Naive thymus-derived CD4-positive, alpha-beta T cell (primary cell): ENCODE measurements at regions not wholly inside any gene's neighbourhood (a gene's known extent, or its start where the extent isn't known, plus 50 kb on each side); places are given as distances from the start of the nearest gene placed in this dataset.

ENCODE experiments used
- ATAC-seq: fragments of 150-1000 bp; cut with Tn5 transposase; 2 replicates; pipeline ENCODE4 v1.10.0; 2021; ENCODE audit warnings: mild to moderate bottlenecking, moderate library complexity
- CTCF ChIA-PET: fragments of 350-600 bp; sonication (Branson Sonifier 250); formaldehyde crosslinking; loops from one replicate; lab custom pipeline; 2021; ENCODE audit warnings: antibody characterized with exemption; lab: Charles Lee
- POLR2A ChIA-PET: fragments of 350-600 bp; sonication (Branson Sonifier 250); formaldehyde crosslinking; loops from one replicate; lab custom pipeline; 2021; ENCODE audit warnings: antibody characterized with exemption, inconsistent platforms; lab: Charles Lee
- DNase-seq, 9 donors: peaks; one replicate each; pipeline versions ENCODE4 v3.0.0 to v3.0.0-alpha.2; 2020 to 2022; ENCODE audit warnings: mixed read lengths in 1 of 9
- H3K27ac ChIP-seq: one replicate; pipeline ENCODE4 v1.7.0; 2013; ENCODE audit warnings: mild to moderate bottlenecking, low read depth, low read length, moderate library complexity
- H3K27me3 ChIP-seq, 2 donors: one replicate each; pipeline ENCODE4 v1.7.0; 2013; ENCODE audit warnings: low read length in 2 of 2, mild to moderate bottlenecking in 2 of 2, moderate library complexity in 2 of 2; ENCODE audit not compliant: control insufficient read depth in 2 of 2, insufficient read depth in 2 of 2
- H3K36me3 ChIP-seq, 3 experiments: 1 replicate in 2 of 3; 2 replicates in 1 of 3; pipeline ENCODE4 v1.7.0; 2013; ENCODE audit warnings: low read length in 3 of 3, mild to moderate bottlenecking in 3 of 3, moderate library complexity in 1 of 3; ENCODE audit not compliant: insufficient read depth in 3 of 3, control insufficient read depth in 2 of 3
- H3K4me1 ChIP-seq, 2 donors: one replicate each; pipeline ENCODE4 v1.7.0; 2013; ENCODE audit warnings: low read length in 2 of 2, mild to moderate bottlenecking in 2 of 2, moderate library complexity in 1 of 2; ENCODE audit not compliant: control insufficient read depth in 2 of 2, insufficient read depth in 2 of 2
- H3K4me3 ChIP-seq: 2 replicates; pipeline ENCODE4 v1.7.0; 2013; ENCODE audit warnings: mild to moderate bottlenecking, low read length
- H3K9me3 ChIP-seq, 3 experiments: 1 replicate in 2 of 3; 2 replicates in 1 of 3; pipeline ENCODE4 v1.7.0; 2013; ENCODE audit warnings: low read length in 3 of 3; ENCODE audit not compliant: control insufficient read depth in 2 of 3
- H3K27ac Mint-ChIP-seq, 9 donors: one replicate each; pipeline ENCODE4 v1.8.0; 2020 to 2022; ENCODE audit warnings: mixed read lengths in 9 of 9, mild to moderate bottlenecking in 8 of 9, moderate library complexity in 5 of 9, inconsistent platforms in 2 of 9
- H3K27me3 Mint-ChIP-seq, 5 donors: one replicate each; pipeline ENCODE4 v1.8.0; 2021 to 2022; ENCODE audit warnings: mixed read lengths in 5 of 5, mild to moderate bottlenecking in 1 of 5
- H3K36me3 Mint-ChIP-seq, 5 donors: one replicate each; pipeline ENCODE4 v1.8.0; 2020 to 2022; ENCODE audit warnings: mixed read lengths in 5 of 5, mild to moderate bottlenecking in 3 of 5, inconsistent platforms in 1 of 5
- H3K4me1 Mint-ChIP-seq, 7 donors: one replicate each; pipeline ENCODE4 v1.8.0; 2020 to 2022; ENCODE audit warnings: mixed read lengths in 7 of 7, mild to moderate bottlenecking in 3 of 7, inconsistent platforms in 1 of 7
- H3K4me3 Mint-ChIP-seq, 10 donors: one replicate each; pipeline ENCODE4 v1.8.0; 2020 to 2022; ENCODE audit warnings: mild to moderate bottlenecking in 10 of 10, mixed read lengths in 10 of 10, moderate library complexity in 6 of 10, inconsistent platforms in 2 of 10
- H3K9me3 Mint-ChIP-seq, 11 donors: one replicate each; pipeline ENCODE4 v1.8.0; 2020 to 2022; ENCODE audit warnings: mixed read lengths in 11 of 11, mild to moderate bottlenecking in 4 of 11, inconsistent platforms in 1 of 11, moderate library complexity in 1 of 11
- intact Hi-C, 2 donors: fragments of 100-400 bp; cut with micrococcal nuclease; formaldehyde crosslinking; loops; one replicate each; pipeline ENCODE4 v1.15.1; 2023

DNA sequence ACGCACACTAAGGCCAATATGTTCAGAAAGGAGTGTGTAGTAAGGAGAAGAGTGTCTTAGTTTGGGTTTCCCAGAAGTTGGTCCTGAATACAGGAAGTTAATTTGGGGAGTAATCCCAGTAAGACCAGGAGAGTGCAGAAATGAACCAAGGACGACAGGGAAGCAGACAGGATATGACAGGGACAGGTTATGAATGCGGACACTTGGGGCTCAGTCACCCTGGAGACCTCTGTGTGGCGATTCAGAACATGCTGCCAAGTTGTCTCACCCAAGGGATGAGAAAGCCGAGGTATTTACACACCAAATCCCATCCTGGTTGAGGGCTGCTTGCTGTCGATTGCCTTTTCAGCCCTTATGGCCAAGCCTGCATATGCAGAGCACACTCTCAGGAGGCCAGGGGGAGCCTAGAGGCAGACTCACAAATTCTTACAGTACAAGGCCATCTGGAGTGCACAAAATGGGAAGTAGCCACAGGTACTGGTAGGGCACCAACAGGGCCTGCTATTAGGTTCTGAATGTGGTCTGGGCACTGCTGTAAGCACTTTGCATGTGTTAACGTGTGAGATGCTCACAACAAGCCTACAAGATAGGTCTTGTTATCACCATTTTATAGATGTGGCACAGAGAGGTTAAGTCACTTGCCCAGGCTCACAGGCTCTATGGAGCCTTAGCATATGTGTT is 233.1 kb upstream of the ANKRD55 start:
- DNase-seq, result no peak
- no peaks in the 10 kb centered on the region for H3K4me1 ChIP-seq
- CTCF ChIA-PET, result interaction anchor here (1.1 kb wide), 1 partner anchor 196 kb away, joined by 3 read pairs; no protein-coding TSS in a partner anchor

DNA sequence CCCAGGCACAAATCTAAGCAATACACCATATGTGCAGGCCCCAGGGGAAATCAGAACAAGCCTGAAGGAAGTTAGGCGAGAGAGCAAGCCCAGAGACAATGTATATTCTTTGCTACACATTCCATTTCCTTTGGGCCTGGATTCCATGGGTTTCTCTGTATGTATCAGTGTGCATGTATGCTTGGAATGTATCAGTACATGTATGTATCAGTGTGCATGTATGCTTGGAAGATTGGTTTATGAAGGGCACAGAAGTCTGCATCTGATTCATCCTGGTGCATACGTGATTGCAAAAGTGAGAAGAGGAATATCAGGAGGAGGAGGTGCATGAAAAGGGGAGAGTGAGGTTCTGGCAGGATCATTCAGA is 232.6 kb upstream of the ANKRD55 start:
- Mint-ChIP-seq H3K36me3 (peaks cover 0 to 2% (median 0%) of the 10 kb centered on the region in 5 donors), H3K4me3 (no peak overlapping the region), H3K27me3 (peaks cover 0 to 16% (median 0%) of the 10 kb centered on the region in 5 donors), H3K27ac (no peak overlapping the region), H3K9me3 (no peaks in the 10 kb centered on the region), H3K4me1 (peaks cover 0 to 10% (median 0%) of the 10 kb centered on the region in 7 donors)
- ChIA-PET CTCF (no interaction called here), POLR2A (no interaction called here)
- no peak overlapping the region for H3K27ac ChIP-seq
- ATAC-seq (no peak), DNase-seq (no peak)
- H3K4me3 ChIP-seq, result no peak overlapping the region
- H3K27me3 ChIP-seq, result no peaks in the 10 kb centered on the region
- H3K36me3 ChIP-seq, result no peaks in the 10 kb centered on the region
- intact Hi-C loops, result no loop called here
- H3K9me3 ChIP-seq, result no peaks in the 10 kb centered on the region
- H3K4me1 ChIP-seq, result no peaks in the 10 kb centered on the region

More for the DNA sequence above, 233.1 kb upstream of the ANKRD55 start:
- peaks cover 0 to 10% (median 0%) of the 10 kb centered on the region in 7 donors for H3K4me1 Mint-ChIP-seq
- H3K36me3 ChIP-seq, result no peaks in the 10 kb centered on the region
- POLR2A ChIA-PET, result interaction anchor here (1.5 kb wide), 1 partner anchor 11 kb away, joined by 13 read pairs; no protein-coding TSS in a partner anchor
- ATAC-seq, result no peak
- no peak overlapping the region for H3K4me3 ChIP-seq
- H3K9me3 Mint-ChIP-seq, result no peaks in the 10 kb centered on the region
- intact Hi-C loops, result no loop called here
- H3K9me3 ChIP-seq, result no peaks in the 10 kb centered on the region
- no peak overlapping the region for H3K27ac ChIP-seq
- no peak overlapping the region for H3K27ac Mint-ChIP-seq
- H3K27me3 ChIP-seq, result no peaks in the 10 kb centered on the region
- peaks cover 0 to 15% (median 0%) of the 10 kb centered on the region in 5 donors for H3K27me3 Mint-ChIP-seq
- H3K4me3 Mint-ChIP-seq, result no peak overlapping the region
- peaks cover 0 to 2% (median 0%) of the 10 kb centered on the region in 5 donors for H3K36me3 Mint-ChIP-seq

DNA sequence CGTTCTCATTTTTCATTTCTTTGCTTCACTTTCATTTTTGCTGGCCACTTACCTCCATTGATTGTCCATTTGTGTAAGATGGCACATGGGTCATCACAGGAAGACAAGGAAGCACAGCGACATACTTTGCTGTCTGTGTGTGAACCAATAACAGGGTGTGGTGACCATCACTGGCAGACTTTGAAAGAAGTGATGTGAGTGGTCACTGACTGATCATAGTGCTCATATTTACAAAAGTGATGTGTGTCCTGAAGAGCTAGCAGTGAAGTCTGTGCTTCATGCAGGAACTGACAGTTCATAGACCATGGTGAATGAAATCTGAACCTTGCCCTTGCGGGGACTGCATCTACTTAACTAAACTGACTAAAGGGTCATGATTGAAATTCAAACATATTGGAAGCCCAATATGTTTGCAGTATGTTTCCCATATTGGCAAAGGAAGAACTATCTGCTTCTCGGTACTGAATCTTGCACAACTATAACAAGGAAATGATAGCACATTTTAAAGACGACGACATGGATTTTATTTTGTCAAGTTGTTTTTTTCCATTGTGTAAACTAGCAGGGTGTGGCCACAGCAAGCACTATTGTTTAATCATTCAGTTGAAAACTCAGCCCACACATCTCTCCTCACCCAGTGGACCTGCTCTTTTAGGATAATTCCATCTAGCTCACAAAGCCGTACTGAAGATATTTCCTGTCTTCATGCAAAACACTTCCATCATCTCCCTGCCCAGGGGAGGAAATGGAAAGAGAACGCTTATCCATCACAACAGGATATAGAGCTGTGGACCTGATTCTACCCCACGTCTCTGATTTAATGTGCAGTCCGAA is 232.0 kb upstream of the ANKRD55 start:
- H3K27me3 Mint-ChIP-seq, result peaks cover 0 to 16% (median 0%) of the 10 kb centered on the region in 5 donors
- intact Hi-C loops, result no loop called here
- Histone ChIP-seq H3K27ac (no peak overlapping the region), H3K9me3 (no peaks in the 10 kb centered on the region), H3K4me3 (no peak overlapping the region), H3K36me3 (no peaks in the 10 kb centered on the region), H3K4me1 (no peaks in the 10 kb centered on the region), H3K27me3 (no peaks in the 10 kb centered on the region)
- no peak overlapping the region for H3K4me3 Mint-ChIP-seq
- H3K36me3 Mint-ChIP-seq, result peaks cover 0 to 2% (median 0%) of the 10 kb centered on the region in 5 donors
- ATAC-seq (peak; percentile 37), DNase-seq (no peak)
- no peaks in the 10 kb centered on the region for H3K9me3 Mint-ChIP-seq
- ChIA-PET POLR2A (interaction anchor here (0.5 kb wide), 1 partner anchor 559 kb away, joined by 3 read pairs; no protein-coding TSS in a partner anchor), CTCF (no interaction called here)
- no peak overlapping the region for H3K27ac Mint-ChIP-seq
- H3K4me1 Mint-ChIP-seq, result peaks cover 0 to 10% (median 0%) of the 10 kb centered on the region in 7 donors

DNA sequence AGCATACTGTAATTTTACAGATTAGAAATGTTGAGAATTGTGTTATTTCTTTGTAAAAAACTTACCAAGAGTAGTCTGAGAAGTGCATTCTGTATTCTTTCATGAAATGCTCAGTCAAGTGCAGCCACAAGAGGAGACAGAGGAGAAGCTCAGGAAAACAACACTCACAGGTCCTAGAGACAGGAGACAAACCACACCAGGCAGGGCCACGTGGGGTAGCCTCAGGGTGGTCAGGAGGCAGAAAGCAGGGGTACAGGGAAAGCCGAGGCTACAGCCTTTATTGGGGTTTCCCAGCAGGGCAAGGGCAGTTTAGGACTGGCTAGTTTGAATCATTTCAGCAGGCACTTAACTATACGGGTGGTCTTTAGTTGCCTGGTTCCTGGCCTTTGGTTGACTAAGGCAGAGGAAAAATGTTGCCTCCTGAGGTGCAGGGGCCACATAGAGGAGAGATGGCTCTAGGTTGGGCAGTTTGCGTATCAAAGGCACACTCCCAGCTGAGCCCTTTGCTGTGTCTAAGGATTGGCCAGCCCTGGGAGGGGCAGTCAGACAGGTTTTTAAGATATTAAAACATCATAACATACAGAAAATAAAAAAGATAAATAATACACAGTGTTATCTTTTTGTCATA is 230.9 kb upstream of the ANKRD55 start:
- intact Hi-C loops, result no loop called here
- Histone ChIP-seq H3K27ac (no peak overlapping the region), H3K4me3 (no peak overlapping the region), H3K27me3 (no peaks in the 10 kb centered on the region), H3K9me3 (no peaks in the 10 kb centered on the region), H3K36me3 (no peaks in the 10 kb centered on the region), H3K4me1 (no peaks in the 10 kb centered on the region)
- ATAC-seq (no peak), DNase-seq (no peak)
- Mint-ChIP-seq H3K4me1 (peaks cover 0 to 5% (median 0%) of the 10 kb centered on the region in 7 donors), H3K36me3 (peaks cover 0 to 2% (median 0%) of the 10 kb centered on the region in 5 donors), H3K9me3 (no peaks in the 10 kb centered on the region), H3K27ac (no peak overlapping the region), H3K4me3 (no peak overlapping the region), H3K27me3 (peaks cover 0 to 15% (median 0%) of the 10 kb centered on the region in 5 donors)
- POLR2A ChIA-PET, result no interaction called here
- CTCF ChIA-PET, result interaction anchor here (0.6 kb wide), 1 partner anchor 690 kb away, joined by 3 read pairs; no protein-coding TSS in a partner anchor

DNA sequence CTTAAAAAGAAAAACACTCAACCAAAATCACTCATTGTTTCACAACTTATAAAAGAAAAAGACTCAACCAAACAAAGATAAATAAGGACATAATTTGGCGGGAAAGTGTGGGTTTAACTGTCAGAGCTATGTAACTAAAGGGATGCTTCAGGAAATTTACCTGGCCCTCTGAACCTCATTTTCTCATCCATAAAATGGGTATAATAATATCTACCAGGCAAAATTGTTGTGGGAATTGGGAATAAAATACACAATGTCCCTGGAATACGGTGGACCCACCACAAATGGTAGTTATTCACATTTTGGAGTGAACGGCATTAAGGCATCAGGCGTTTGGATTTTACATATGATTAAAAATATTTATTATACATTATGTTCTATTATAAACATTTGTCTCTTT is 228.5 kb upstream of the ANKRD55 start:
- DNase-seq, result no peak
- Mint-ChIP-seq H3K4me1 (peaks cover 0 to 7% (median 0%) of the 10 kb centered on the region in 7 donors), H3K36me3 (peaks cover 0 to 2% (median 0%) of the 10 kb centered on the region in 5 donors), H3K27ac (no peak overlapping the region), H3K4me3 (no peak overlapping the region), H3K27me3 (peaks cover 0 to 2% (median 0%) of the 10 kb centered on the region in 5 donors), H3K9me3 (no peaks in the 10 kb centered on the region)
- H3K9me3 ChIP-seq, result no peaks in the 10 kb centered on the region
- ChIA-PET CTCF (no interaction called here), POLR2A (no interaction called here)
- no peaks in the 10 kb centered on the region for H3K27me3 ChIP-seq
- no peaks in the 10 kb centered on the region for H3K4me1 ChIP-seq
- no peaks in the 10 kb centered on the region for H3K36me3 ChIP-seq
- ATAC-seq, result no peak
- no peak overlapping the region for H3K4me3 ChIP-seq
- intact Hi-C loops, result no loop called here
- no peak overlapping the region for H3K27ac ChIP-seq

DNA sequence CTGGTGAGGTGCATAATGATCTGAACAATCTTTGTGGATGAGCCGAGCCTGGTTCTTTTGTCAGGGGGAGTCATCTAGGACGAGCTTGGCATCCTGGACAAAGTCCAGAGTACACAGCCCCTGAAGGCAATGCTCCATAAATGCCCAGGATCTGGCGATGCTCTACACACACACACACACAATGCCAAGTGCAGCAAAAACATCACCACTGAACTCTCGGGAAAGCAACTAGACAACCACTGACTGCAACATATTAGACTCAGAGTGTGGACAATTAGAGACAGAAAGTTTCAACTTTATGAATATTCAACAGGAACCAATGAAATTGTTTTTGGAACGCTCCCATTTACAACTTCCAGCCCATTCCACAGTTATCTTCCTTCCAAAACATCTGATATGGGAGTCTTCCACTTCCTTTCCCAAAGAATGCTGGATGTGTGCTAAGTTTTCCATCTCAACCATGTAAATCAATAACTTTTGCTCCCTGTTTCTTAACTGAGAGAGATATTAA is 227.6 kb upstream of the ANKRD55 start:
- Histone ChIP-seq H3K36me3 (no peaks in the 10 kb centered on the region), H3K4me1 (no peaks in the 10 kb centered on the region), H3K4me3 (no peak overlapping the region), H3K27me3 (no peaks in the 10 kb centered on the region), H3K9me3 (no peaks in the 10 kb centered on the region), H3K27ac (no peak overlapping the region)
- no peak overlapping the region for H3K4me3 Mint-ChIP-seq
- peaks cover 0 to 10% (median 0%) of the 10 kb centered on the region in 7 donors for H3K4me1 Mint-ChIP-seq
- intact Hi-C loops, result no loop called here
- no peaks in the 10 kb centered on the region for H3K9me3 Mint-ChIP-seq
- ChIA-PET POLR2A (no interaction called here), CTCF (no interaction called here)
- H3K36me3 Mint-ChIP-seq, result peaks cover 0 to 4% (median 0%) of the 10 kb centered on the region in 5 donors
- H3K27ac Mint-ChIP-seq, result no peak overlapping the region
- peaks cover 0 to 2% (median 0%) of the 10 kb centered on the region in 5 donors for H3K27me3 Mint-ChIP-seq
- DNase-seq, result no peak
- ATAC-seq, result no peak
